Nephron (organoid): ENCODE measurements at regions not wholly inside any gene's neighbourhood (a gene's known extent, or its start where the extent isn't known, plus 50 kb on each side); places are given as distances from the start of the nearest gene placed in this dataset.

Experiments
- H3K27ac Mint-ChIP-seq, 3 experiments: 2 replicates each; pipeline ENCODE4 v1.8.0; 2020; ENCODE audit warnings: mixed read lengths in 3 of 3, mild to moderate bottlenecking in 2 of 3, moderate library complexity in 1 of 3
- H3K27me3 Mint-ChIP-seq: 2 replicates; pipeline ENCODE4 v1.8.0; 2021; ENCODE audit warnings: low read depth, mild to moderate bottlenecking, moderate library complexity, mixed read lengths
- H3K36me3 Mint-ChIP-seq: 2 replicates; pipeline ENCODE4 v1.8.0; 2020; ENCODE audit warnings: low read depth, mixed read lengths
- H3K4me1 Mint-ChIP-seq: 2 replicates; pipeline ENCODE4 v1.8.0; 2020; ENCODE audit warnings: mixed read lengths
- H3K4me3 Mint-ChIP-seq, 3 experiments: 2 replicates each; pipeline ENCODE4 v1.8.0; 2020; ENCODE audit warnings: mild to moderate bottlenecking in 3 of 3, mixed read lengths in 3 of 3, moderate library complexity in 2 of 3
- H3K9me3 Mint-ChIP-seq: 2 replicates; pipeline ENCODE4 v1.8.0; 2020; ENCODE audit warnings: mixed read lengths
- TF ChIP-seq, protein P1 (sequence below), 3 experiments: fragments of 200-600 bp; sonication (generic); IDR thresholded peaks; one replicate each; pipeline ENCODE4 v1.5.0; 2021; ENCODE audit warnings: antibody characterized with exemption in 3 of 3; ENCODE audit not compliant: unreplicated experiment in 3 of 3

DNA sequence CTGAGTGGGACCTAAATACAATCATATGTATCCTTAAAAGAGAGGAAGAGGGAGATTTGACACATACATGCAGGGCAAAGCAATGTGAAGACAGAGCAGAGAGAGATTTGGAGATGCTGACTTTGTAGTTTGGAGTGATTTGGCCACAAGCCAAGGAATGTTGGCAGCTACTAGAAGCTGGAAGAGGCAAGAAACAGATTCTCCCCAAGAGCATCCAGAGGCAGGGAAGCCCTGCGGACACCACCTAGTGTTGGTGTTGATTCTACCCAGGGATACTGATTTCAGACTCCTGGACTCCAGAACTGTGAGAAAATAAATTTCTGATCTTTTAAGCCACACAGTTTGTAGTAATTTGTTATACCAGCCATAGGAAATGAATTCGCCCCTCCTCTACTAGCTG lies 64.9 kb upstream of the OSMR start:
- H3K4me1 Mint-ChIP-seq = peaks cover 43% of the 10 kb centered on the region
- TF ChIP-seq, protein P1, sequence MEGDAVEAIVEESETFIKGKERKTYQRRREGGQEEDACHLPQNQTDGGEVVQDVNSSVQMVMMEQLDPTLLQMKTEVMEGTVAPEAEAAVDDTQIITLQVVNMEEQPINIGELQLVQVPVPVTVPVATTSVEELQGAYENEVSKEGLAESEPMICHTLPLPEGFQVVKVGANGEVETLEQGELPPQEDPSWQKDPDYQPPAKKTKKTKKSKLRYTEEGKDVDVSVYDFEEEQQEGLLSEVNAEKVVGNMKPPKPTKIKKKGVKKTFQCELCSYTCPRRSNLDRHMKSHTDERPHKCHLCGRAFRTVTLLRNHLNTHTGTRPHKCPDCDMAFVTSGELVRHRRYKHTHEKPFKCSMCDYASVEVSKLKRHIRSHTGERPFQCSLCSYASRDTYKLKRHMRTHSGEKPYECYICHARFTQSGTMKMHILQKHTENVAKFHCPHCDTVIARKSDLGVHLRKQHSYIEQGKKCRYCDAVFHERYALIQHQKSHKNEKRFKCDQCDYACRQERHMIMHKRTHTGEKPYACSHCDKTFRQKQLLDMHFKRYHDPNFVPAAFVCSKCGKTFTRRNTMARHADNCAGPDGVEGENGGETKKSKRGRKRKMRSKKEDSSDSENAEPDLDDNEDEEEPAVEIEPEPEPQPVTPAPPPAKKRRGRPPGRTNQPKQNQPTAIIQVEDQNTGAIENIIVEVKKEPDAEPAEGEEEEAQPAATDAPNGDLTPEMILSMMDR (IDR thresholded peaks at IDR 0.05; ENCODE audit: unreplicated experiment in 3 of 3) = peak in 2 of 3 experiments; percentile 27
- no peak overlapping the region for H3K4me3 Mint-ChIP-seq
- no peaks in the 10 kb centered on the region for H3K27me3 Mint-ChIP-seq
- H3K36me3 Mint-ChIP-seq = peaks cover 4% of the 10 kb centered on the region
- peak overlapping the region; percentile 54 to 83 (median 82) for H3K27ac Mint-ChIP-seq
- peaks cover 8% of the 10 kb centered on the region for H3K9me3 Mint-ChIP-seq

DNA sequence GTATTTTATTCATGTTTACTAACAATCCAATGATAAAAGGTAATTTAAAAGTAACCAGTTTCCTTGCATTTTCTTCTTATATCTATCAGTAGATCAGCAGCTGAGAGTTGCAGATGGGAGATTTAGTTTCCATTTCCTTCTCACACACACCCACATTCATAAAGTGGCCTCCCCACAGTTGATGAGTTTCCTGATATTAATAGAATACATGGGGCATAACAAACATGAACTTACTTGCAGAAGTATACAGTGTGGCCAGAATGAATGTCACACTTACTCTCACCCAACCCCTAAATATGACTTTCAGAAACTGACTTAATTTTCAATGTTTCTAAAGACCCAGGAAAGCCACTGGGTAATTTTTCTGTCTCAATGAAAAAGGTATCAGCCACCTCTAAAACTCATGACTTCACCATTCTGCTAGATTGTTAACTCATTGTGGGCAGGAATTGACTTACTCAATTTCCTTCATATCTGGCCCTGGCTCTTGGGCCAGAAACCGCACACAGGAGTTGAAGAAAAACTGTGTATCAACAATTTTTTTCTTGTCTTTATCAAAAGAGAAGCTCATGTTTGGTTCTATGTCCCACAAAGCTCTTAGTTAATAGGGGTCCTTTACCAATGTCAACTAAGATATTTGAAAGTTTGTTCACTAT lies 63.5 kb upstream of the OSMR start:
- Mint-ChIP-seq H3K4me1 (peaks cover 31% of the 10 kb centered on the region), H3K27ac (peak overlapping the region; percentile 83 to 94 (median 92)), H3K27me3 (no peaks in the 10 kb centered on the region)

DNA sequence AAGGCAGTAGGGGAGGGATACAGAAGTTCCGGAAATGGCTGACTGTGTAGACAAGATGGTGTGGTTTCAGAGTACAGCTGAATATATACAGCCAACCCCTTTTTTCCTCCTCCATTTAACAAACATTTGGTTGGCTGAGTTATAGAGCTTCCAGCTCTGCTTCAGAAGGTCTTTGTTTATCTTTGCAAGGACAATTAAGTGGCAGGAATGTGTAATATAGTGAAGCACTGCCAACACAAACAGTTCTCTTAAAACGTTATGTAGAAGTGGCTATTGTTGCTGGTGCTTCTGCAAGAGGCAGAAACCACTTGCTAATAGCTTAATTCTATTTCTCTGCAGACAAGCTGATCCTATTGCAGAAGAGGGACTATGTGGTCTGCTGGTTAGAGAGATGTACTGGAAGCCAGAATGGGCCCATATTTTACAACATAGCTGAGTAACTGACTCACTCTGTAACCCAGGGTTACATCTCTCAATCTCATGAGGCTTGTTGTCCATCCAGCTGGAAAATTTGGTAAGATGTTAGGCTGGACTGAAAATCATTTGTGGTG lies 62.7 kb upstream of the OSMR start:
- Mint-ChIP-seq H3K27ac (peak overlapping the region; percentile 83 to 94 (median 92)), H3K4me3 (peak overlapping the region in 1 of 3 experiments; percentile 12), H3K27me3 (no peaks in the 10 kb centered on the region), H3K4me1 (peaks cover 28% of the 10 kb centered on the region), H3K9me3 (peaks cover 15% of the 10 kb centered on the region), H3K36me3 (peaks cover 4% of the 10 kb centered on the region)
- TF ChIP-seq, protein P1 (IDR thresholded peaks at IDR 0.05; ENCODE audit: unreplicated experiment in 3 of 3) = peak in 1 of 3 experiments; percentile 44

More for the DNA sequence above, 63.5 kb upstream of the OSMR start:
- Mint-ChIP-seq H3K4me3 (no peak overlapping the region), H3K36me3 (peaks cover 4% of the 10 kb centered on the region), H3K9me3 (peaks cover 12% of the 10 kb centered on the region)
- TF ChIP-seq, protein P1 (IDR thresholded peaks at IDR 0.05; ENCODE audit: unreplicated experiment in 3 of 3) = no peak

DNA sequence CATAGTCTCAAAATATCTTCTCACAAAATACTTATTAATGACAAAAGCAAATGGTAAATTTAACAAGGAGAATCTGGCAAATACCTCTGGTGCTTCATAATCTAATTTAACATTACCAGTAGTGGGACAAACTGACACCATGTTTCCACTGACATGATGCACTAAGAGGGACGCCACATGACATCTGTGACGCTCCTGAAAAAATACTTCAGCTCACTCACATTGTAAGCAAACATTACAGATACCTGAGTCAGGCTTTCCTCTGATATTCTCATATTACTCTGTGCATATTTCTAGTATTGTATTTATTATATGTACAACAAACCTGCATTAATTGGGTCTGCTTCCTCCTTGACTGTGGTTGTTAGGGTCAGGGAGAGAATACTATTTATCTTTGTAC lies 56.7 kb upstream of the OSMR start:
- H3K36me3 Mint-ChIP-seq = no peaks in the 10 kb centered on the region
- peaks cover 12% of the 10 kb centered on the region for H3K9me3 Mint-ChIP-seq
- TF ChIP-seq, protein P1 (IDR thresholded peaks at IDR 0.05; ENCODE audit: unreplicated experiment in 3 of 3) = no peak
- no peaks in the 10 kb centered on the region for H3K27me3 Mint-ChIP-seq
- H3K4me3 Mint-ChIP-seq = no peak overlapping the region
- no peaks in the 10 kb centered on the region for H3K4me1 Mint-ChIP-seq
- no peak overlapping the region for H3K27ac Mint-ChIP-seq

DNA sequence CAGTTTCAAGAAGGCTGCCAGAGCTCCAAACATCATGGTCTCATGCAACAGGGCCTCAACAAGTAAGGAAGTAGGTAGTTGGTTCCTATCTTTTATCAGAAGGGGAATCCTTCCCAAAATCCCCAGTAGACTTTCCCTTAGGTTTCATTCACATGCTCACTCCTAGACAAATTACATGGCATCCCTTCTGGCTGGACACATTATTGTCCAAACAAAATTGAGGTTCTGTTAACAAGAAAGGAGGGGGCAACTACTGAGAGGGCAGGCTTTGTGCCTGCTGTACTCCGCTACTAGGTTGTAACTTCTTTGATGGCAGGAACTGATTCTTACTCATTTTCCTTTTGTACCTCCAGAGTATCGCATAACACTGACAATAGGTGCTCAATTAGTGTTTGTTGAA lies 56.0 kb upstream of the OSMR start:
- Mint-ChIP-seq H3K36me3 (no peaks in the 10 kb centered on the region), H3K27ac (no peak overlapping the region), H3K4me3 (no peak overlapping the region), H3K4me1 (no peaks in the 10 kb centered on the region), H3K9me3 (peaks cover 12% of the 10 kb centered on the region), H3K27me3 (no peaks in the 10 kb centered on the region)
- TF ChIP-seq, protein P1 (IDR thresholded peaks at IDR 0.05; ENCODE audit: unreplicated experiment in 3 of 3) = no peak

DNA sequence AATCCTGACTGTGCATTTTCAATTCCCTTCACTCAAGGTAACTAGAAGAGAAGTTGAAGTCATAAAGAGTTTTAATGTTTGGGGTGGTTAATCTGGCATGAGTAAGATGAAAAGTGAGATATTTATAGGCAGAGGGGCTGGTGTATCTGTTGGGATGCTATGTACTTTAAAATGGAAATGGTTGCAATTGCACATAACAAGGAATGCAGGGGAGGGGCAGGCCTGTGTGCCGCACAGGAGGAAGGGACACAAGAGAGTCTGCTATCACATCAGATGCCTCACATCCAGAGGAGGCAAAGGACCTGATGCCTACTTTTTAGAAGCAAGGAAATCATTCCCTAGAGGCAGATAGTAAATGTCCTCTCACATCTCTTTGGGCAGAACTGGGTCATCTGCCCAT lies 55.5 kb upstream of the OSMR start:
- no peak overlapping the region for H3K4me3 Mint-ChIP-seq

More for the DNA sequence above, 55.5 kb upstream of the OSMR start:
- Mint-ChIP-seq H3K4me1 (no peaks in the 10 kb centered on the region), H3K27me3 (no peaks in the 10 kb centered on the region), H3K9me3 (peaks cover 12% of the 10 kb centered on the region), H3K27ac (no peak overlapping the region), H3K36me3 (no peaks in the 10 kb centered on the region)
- TF ChIP-seq, protein P1 (IDR thresholded peaks at IDR 0.05; ENCODE audit: unreplicated experiment in 3 of 3) = no peak
